Epithelial cell of esophagus (primary cell): ENCODE measurements at regions not wholly inside any gene's neighbourhood (a gene's known extent, or its start where the extent isn't known, plus 50 kb on each side); places are given as distances from the start of the nearest gene placed in this dataset.

Source experiments
- DNase-seq: peaks from one replicate; pipeline ENCODE4 v3.0.0; 2010; ENCODE audit warnings: low read depth
- H3K4me3 ChIP-seq: 2 replicates; pipeline ENCODE4 v1.5.1; 2011; ENCODE audit warnings: mild to moderate bottlenecking, low read length, control low read depth
- CTCF ChIP-seq: IDR thresholded peaks from 2 replicates; pipeline ENCODE4 v1.5.1; 2011; ENCODE audit warnings: low read depth, mild to moderate bottlenecking, low read length, control low read depth, inconsistent platforms; ENCODE audit not compliant: insufficient read depth; ENCODE audit errors: missing control alignments

- no peak for TF ChIP-seq CTCF
- no peak overlapping the region for H3K4me3 ChIP-seq
- DNase-seq: no peak
Measured at GRCh38 chrX:39669668-39670067, 428.1 kb downstream of the BCOR start.

- no peak overlapping the region for H3K4me3 ChIP-seq
- no peak for TF ChIP-seq CTCF
- no peak for DNase-seq
Measured at GRCh38 chrX:39670281-39670680, 427.5 kb downstream of the BCOR start.

DNA sequence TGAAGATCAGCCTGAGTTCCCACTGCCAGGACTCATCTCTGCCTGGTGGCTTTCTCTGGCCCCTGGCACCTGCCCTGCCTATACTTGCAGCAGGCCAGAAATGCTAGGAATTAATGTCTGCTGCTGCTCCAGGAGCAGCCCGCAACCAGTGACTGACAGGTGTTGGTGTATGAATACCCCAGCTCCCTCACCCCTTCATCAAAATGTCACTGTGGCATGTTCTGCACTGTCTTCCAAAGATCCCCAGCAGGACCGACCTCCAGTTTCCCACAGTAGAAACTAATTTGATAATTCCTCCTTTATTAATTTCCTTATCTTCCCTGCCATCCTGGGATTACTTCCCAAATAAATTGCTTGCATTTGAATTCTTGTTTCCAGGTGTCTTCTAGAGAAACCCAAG lies 425.4 kb downstream of the BCOR start:
- no peak for DNase-seq
- TF ChIP-seq CTCF: no peak
- no peak overlapping the region for H3K4me3 ChIP-seq

GRCh38 chrX:39674490-39675161 lies 423.1 kb downstream of the BCOR start:
- no peak for TF ChIP-seq CTCF
- H3K4me3 ChIP-seq: no peak overlapping the region
- DNase-seq: no peak

- no peak for TF ChIP-seq CTCF
- no peak overlapping the region for H3K4me3 ChIP-seq
- DNase-seq: no peak
Measured at GRCh38 chrX:39675162-39675553, 422.6 kb downstream of the BCOR start.

- H3K4me3 ChIP-seq: no peak overlapping the region
- no peak for DNase-seq
- no peak for TF ChIP-seq CTCF
Measured at GRCh38 chrX:39675619-39676018, 422.1 kb downstream of the BCOR start.

GRCh38 chrX:39676434-39676833 lies 421.3 kb downstream of the BCOR start:
- no peak overlapping the region for H3K4me3 ChIP-seq
- TF ChIP-seq CTCF: no peak
- no peak for DNase-seq
